Peyer's patch (tissue), 4 donors: ENCODE measurements at regions not wholly inside any gene's neighbourhood (a gene's known extent, or its start where the extent isn't known, plus 50 kb on each side); places are given as distances from the start of the nearest gene placed in this dataset.

Experiments
- DNase-seq, 3 donors: peaks; one replicate each; pipeline ENCODE4 v3.0.0-alpha.2; 2017 to 2019
- H3K27ac ChIP-seq, 4 donors: fragments of 200-600 bp; sonication (generic); one replicate each; pipeline ENCODE4 v1.5.1; 2016 to 2019
- H3K27me3 ChIP-seq, 2 donors: fragments of 200-600 bp; sonication (generic); one replicate each; pipeline ENCODE4 v1.5.1; 2019
- H3K36me3 ChIP-seq, 3 donors: fragments of 200-600 bp; sonication (generic); one replicate each; pipeline ENCODE4 v1.5.1; 2016 to 2019
- H3K4me1 ChIP-seq, 4 donors: fragments of 200-600 bp; sonication (generic); one replicate each; pipeline ENCODE4 v1.5.1; 2016 to 2019
- H3K4me3 ChIP-seq, 4 donors: fragments of 200-600 bp; sonication (generic); 1 replicate in 3 of 4; 2 replicates in 1 of 4; pipeline ENCODE4 v1.5.1; 2016 to 2019; ENCODE audit warnings: mild to moderate bottlenecking in 1 of 4
- H3K9me3 ChIP-seq, 4 donors: fragments of 200-600 bp; sonication (generic); one replicate each; pipeline ENCODE4 v1.5.1; 2016 to 2019; ENCODE audit warnings: mild to moderate bottlenecking in 1 of 4
- CTCF ChIP-seq, 6 experiments: fragments of 450-650 bp in 4 of 6; fragments of 200-600 bp in 2 of 6; sonication (generic) in 1 of 6; IDR thresholded peaks; one replicate each; pipeline ENCODE4 v1.5.1; 2017 to 2019; ENCODE audit warnings: antibody characterized with exemption in 6 of 6, mild to moderate bottlenecking in 3 of 6, moderate library complexity in 1 of 6
- POLR2A ChIP-seq, 2 donors: fragments of 450-650 bp; IDR thresholded peaks; one replicate each; pipeline ENCODE4 v1.5.1; 2017; ENCODE audit warnings: antibody characterized with exemption in 2 of 2, mild to moderate bottlenecking in 2 of 2, moderate library complexity in 2 of 2

GRCh38 chr3:194852831-194853508, 167.3 kb downstream of the FAM43A start:
- no peak for TF ChIP-seq CTCF (IDR thresholded peaks at IDR 0.05)
- TF ChIP-seq POLR2A (IDR thresholded peaks at IDR 0.05), result no peak
- H3K27me3 ChIP-seq, result no peaks in the 10 kb centered on the region
- H3K36me3 ChIP-seq, result no peaks in the 10 kb centered on the region
- H3K4me3 ChIP-seq, result no peak overlapping the region
- no peak overlapping the region for H3K27ac ChIP-seq
- H3K4me1 ChIP-seq, result peaks cover 0 to 14% (median 2%) of the 10 kb centered on the region in 4 donors
- no peaks in the 10 kb centered on the region for H3K9me3 ChIP-seq
- peak in 1 of 3 donors; percentile 33 for DNase-seq

GRCh38 chr3:194854206-194854605, 168.5 kb downstream of the FAM43A start:
- H3K4me3 ChIP-seq, result no peak overlapping the region
- no peaks in the 10 kb centered on the region for H3K36me3 ChIP-seq
- H3K27ac ChIP-seq, result peak overlapping the region in 1 of 4 donors; percentile 13
- no peaks in the 10 kb centered on the region for H3K9me3 ChIP-seq
- H3K4me1 ChIP-seq, result peaks cover 0 to 14% (median 2%) of the 10 kb centered on the region in 4 donors
- no peaks in the 10 kb centered on the region for H3K27me3 ChIP-seq
- TF ChIP-seq POLR2A (IDR thresholded peaks at IDR 0.05) (no peak), CTCF (IDR thresholded peaks at IDR 0.05) (no peak)
- no peak for DNase-seq

GRCh38 chr3:194854659-194855390, 169.1 kb downstream of the FAM43A start:
- Histone ChIP-seq H3K27ac (peak overlapping the region in 1 of 4 donors; percentile 13), H3K36me3 (no peaks in the 10 kb centered on the region), H3K4me1 (peaks cover 0 to 14% (median 2%) of the 10 kb centered on the region in 4 donors), H3K9me3 (no peaks in the 10 kb centered on the region), H3K4me3 (no peak overlapping the region), H3K27me3 (no peaks in the 10 kb centered on the region)
- TF ChIP-seq CTCF (IDR thresholded peaks at IDR 0.05) (no peak), POLR2A (IDR thresholded peaks at IDR 0.05) (no peak)
- DNase-seq, result peak in 1 of 3 donors; percentile 64

GRCh38 chr3:194856296-194856695, 170.6 kb downstream of the FAM43A start:
- Histone ChIP-seq H3K9me3 (no peaks in the 10 kb centered on the region), H3K4me1 (peaks cover 0 to 14% (median 2%) of the 10 kb centered on the region in 4 donors), H3K27ac (no peak overlapping the region), H3K36me3 (no peaks in the 10 kb centered on the region), H3K4me3 (no peak overlapping the region), H3K27me3 (no peaks in the 10 kb centered on the region)
- TF ChIP-seq POLR2A (IDR thresholded peaks at IDR 0.05), result no peak
- no peak for TF ChIP-seq CTCF (IDR thresholded peaks at IDR 0.05)
- no peak for DNase-seq

- no peaks in the 10 kb centered on the region for H3K36me3 ChIP-seq
- H3K4me3 ChIP-seq, result no peak overlapping the region
- H3K4me1 ChIP-seq, result peaks cover 0 to 14% (median 2%) of the 10 kb centered on the region in 4 donors
- no peak overlapping the region for H3K27ac ChIP-seq
- TF ChIP-seq CTCF (IDR thresholded peaks at IDR 0.05), result no peak
- TF ChIP-seq POLR2A (IDR thresholded peaks at IDR 0.05), result no peak
- no peak for DNase-seq
- no peaks in the 10 kb centered on the region for H3K27me3 ChIP-seq
- no peaks in the 10 kb centered on the region for H3K9me3 ChIP-seq
Observed at GRCh38 chr3:194857469-194858113, 171.9 kb downstream of the FAM43A start.
